K562 (cell line): ENCODE measurements at regions not wholly inside any gene's neighbourhood (a gene's known extent, or its start where the extent isn't known, plus 50 kb on each side); places are given as distances from the start of the nearest gene placed in this dataset.

ENCODE experiments used
- BRCA1 ChIP-seq, 2 experiments: fragments of 450-650 bp in 1 of 2; sonication (generic) in 1 of 2; formaldehyde crosslinking in 1 of 2; IDR thresholded peaks; 2 replicates each; pipeline versions ENCODE4 v1.5.0 to v1.6.1; 2017 to 2020; ENCODE audit warnings: mild to moderate bottlenecking in 1 of 2, missing genetic modification reagents in 1 of 2
- CEBPB ChIP-seq: fragments of 450-650 bp; IDR thresholded peaks from 2 replicates; pipeline ENCODE4 v1.6.1; 2016; ENCODE audit warnings: missing genetic modification characterization, missing compliant biosample characterization
- CHD4 ChIP-seq: fragments of 200-600 bp; sonication (generic); IDR thresholded peaks from 3 replicates; pipeline ENCODE4 v1.6.1; 2012; ENCODE audit warnings: low read depth, mild to moderate bottlenecking, mixed read lengths, low read length, inconsistent platforms; ENCODE audit not compliant: insufficient read depth, insufficient replicate concordance, poor library complexity, severe bottlenecking
- CTCF ChIP-seq, 3 experiments: IDR thresholded peaks in 2 of 3; conservative IDR thresholded peaks in 1 of 3; 2 replicates each; pipeline ENCODE4 v1.5.1; 2011 to 2012; ENCODE audit warnings: low read length in 3 of 3, mild to moderate bottlenecking in 3 of 3, control low read depth in 2 of 3, improper control_type of control experiment in 1 of 3, inconsistent platforms in 1 of 3, low read depth in 1 of 3, mixed read lengths in 1 of 3, moderate library complexity in 1 of 3; ENCODE audit not compliant: insufficient read depth in 2 of 3
- EGR1 ChIP-seq: fragments of 450-650 bp; conservative IDR thresholded peaks from 2 replicates; pipeline ENCODE4 v1.6.1; 2017; ENCODE audit warnings: mild to moderate bottlenecking
- ESRRA ChIP-seq: fragments of 450-650 bp; IDR thresholded peaks from 2 replicates; pipeline ENCODE4 v1.6.1; 2014; ENCODE audit warnings: low read depth, mild to moderate bottlenecking, moderate library complexity, borderline replicate concordance
- KLF10 ChIP-seq: fragments of 250-450 bp; sonication (Bioruptor Pico); IDR thresholded peaks from 2 replicates; pipeline ENCODE4 v1.6.1; 2021; ENCODE audit warnings: matching md5 sums
- PRPF4 ChIP-seq: fragments of 200-400 bp; formaldehyde crosslinking; IDR thresholded peaks from one replicate; pipeline ENCODE4 v1.6.1; 2017; ENCODE audit warnings: low read length, low read depth, mild to moderate bottlenecking; ENCODE audit not compliant: insufficient read depth, poor library complexity, severe bottlenecking
- RFX5 ChIP-seq: IDR thresholded peaks from 2 replicates; pipeline ENCODE4 v1.6.1; 2011; ENCODE audit warnings: low read depth, mild to moderate bottlenecking, improper control_type of control experiment, low read length

DNA sequence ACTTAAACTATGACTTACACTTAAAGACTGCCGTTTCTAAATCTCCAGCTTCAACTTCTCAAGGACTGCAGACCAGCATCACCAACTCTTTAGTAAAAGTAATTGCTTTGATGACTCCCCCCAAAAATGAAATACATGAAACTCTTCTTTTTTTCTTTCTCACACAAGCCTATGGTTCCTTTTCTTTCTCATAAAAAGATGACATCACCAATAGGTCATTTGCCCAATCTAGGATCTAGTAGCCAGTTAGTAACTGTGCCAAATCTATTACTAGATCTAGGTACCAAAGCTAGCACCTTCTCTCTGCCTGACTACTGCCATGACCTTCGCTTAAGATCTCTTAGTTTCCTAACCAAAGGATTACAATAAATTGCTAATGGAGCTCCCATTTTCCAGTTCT is 1266.0 kb upstream of the ADGRL4 start:
- TF ChIP-seq KLF10 (CRISPR knock-in tag) (no peak), CTCF (IDR thresholded peaks at IDR 0.05 in 2 of 3, conservative IDR thresholded peaks at IDR 0.05 in 1 of 3; ENCODE audit: insufficient read depth in 2 of 3, low read depth in 1 of 3, low read length in 3 of 3) (no peak), ESRRA (no peak), BRCA1 (IDR thresholded peaks at IDR 0.05) (no peak), BRCA1 (CRISPR knock-in tag; IDR thresholded peaks at IDR 0.05) (no peak), EGR1 (no peak), CHD4 (no peak), CEBPB (tag) (no peak), RFX5 (no peak), PRPF4 (no peak)
